Skeletal muscle satellite cell (primary cell): ENCODE measurements at regions not wholly inside any gene's neighbourhood (a gene's known extent, or its start where the extent isn't known, plus 50 kb on each side); places are given as distances from the start of the nearest gene placed in this dataset.

ENCODE experiments used
- H3K27me3 ChIP-seq: 2 replicates; pipeline ENCODE4 v1.7.0; 2013; ENCODE audit warnings: low read length; ENCODE audit not compliant: control insufficient read depth, insufficient read depth
- H3K36me3 ChIP-seq: 2 replicates; pipeline ENCODE4 v1.7.0; 2013; ENCODE audit warnings: mild to moderate bottlenecking, control low read depth, low read length; ENCODE audit not compliant: insufficient read depth
- H3K4me1 ChIP-seq: 2 replicates; pipeline ENCODE4 v1.7.0; 2013; ENCODE audit warnings: low read length; ENCODE audit not compliant: control insufficient read depth, insufficient read depth
- H3K4me2 ChIP-seq: 2 replicates; pipeline ENCODE4 v1.7.0; 2013; ENCODE audit warnings: mild to moderate bottlenecking, low read length
- H3K4me3 ChIP-seq: 2 replicates; pipeline ENCODE4 v1.7.0; 2013; ENCODE audit warnings: low read length
- H3K9ac ChIP-seq: 2 replicates; pipeline ENCODE4 v1.7.0; 2013; ENCODE audit warnings: mild to moderate bottlenecking, low read depth, low read length, moderate library complexity
- H3K9me3 ChIP-seq: replicated peaks from 2 replicates; pipeline ENCODE4 v1.7.0; 2013; ENCODE audit warnings: mild to moderate bottlenecking, control low read depth, low read length

- Histone ChIP-seq H3K36me3 (no peaks in the 10 kb centered on the region), H3K4me1 (no peaks in the 10 kb centered on the region), H3K9me3 (no peaks in the 10 kb centered on the region), H3K4me3 (no peak overlapping the region), H3K9ac (no peak overlapping the region), H3K4me2 (no peak overlapping the region), H3K27me3 (no peaks in the 10 kb centered on the region)
Observed at GRCh38 chr14:54048736-54049135, 92.1 kb upstream of the BMP4 start.

GRCh38 chr14:54050759-54051158, 94.1 kb upstream of the BMP4 start:
- no peak overlapping the region for H3K4me3 ChIP-seq
- no peaks in the 10 kb centered on the region for H3K27me3 ChIP-seq
- no peak overlapping the region for H3K9ac ChIP-seq
- no peaks in the 10 kb centered on the region for H3K4me1 ChIP-seq
- no peaks in the 10 kb centered on the region for H3K9me3 ChIP-seq
- H3K36me3 ChIP-seq, result no peaks in the 10 kb centered on the region
- H3K4me2 ChIP-seq, result no peak overlapping the region

GRCh38 chr14:54052696-54053385, 96.2 kb upstream of the BMP4 start:
- no peaks in the 10 kb centered on the region for H3K36me3 ChIP-seq
- no peak overlapping the region for H3K9ac ChIP-seq
- H3K4me1 ChIP-seq, result no peaks in the 10 kb centered on the region
- no peaks in the 10 kb centered on the region for H3K27me3 ChIP-seq
- H3K9me3 ChIP-seq, result no peaks in the 10 kb centered on the region
- H3K4me2 ChIP-seq, result no peak overlapping the region
- no peak overlapping the region for H3K4me3 ChIP-seq

GRCh38 chr14:54053386-54053745, 96.7 kb upstream of the BMP4 start:
- no peak overlapping the region for H3K4me3 ChIP-seq
- no peak overlapping the region for H3K9ac ChIP-seq
- H3K27me3 ChIP-seq, result no peaks in the 10 kb centered on the region
- H3K4me1 ChIP-seq, result no peaks in the 10 kb centered on the region
- no peak overlapping the region for H3K4me2 ChIP-seq
- no peaks in the 10 kb centered on the region for H3K36me3 ChIP-seq
- no peaks in the 10 kb centered on the region for H3K9me3 ChIP-seq

GRCh38 chr14:54058505-54058904, 101.9 kb upstream of the BMP4 start:
- H3K4me3 ChIP-seq, result no peak overlapping the region
- no peak overlapping the region for H3K9ac ChIP-seq
- no peaks in the 10 kb centered on the region for H3K9me3 ChIP-seq
- no peaks in the 10 kb centered on the region for H3K36me3 ChIP-seq
- H3K4me1 ChIP-seq, result no peaks in the 10 kb centered on the region
- H3K4me2 ChIP-seq, result no peak overlapping the region
- H3K27me3 ChIP-seq, result no peaks in the 10 kb centered on the region

- H3K27me3 ChIP-seq, result no peaks in the 10 kb centered on the region
- H3K9me3 ChIP-seq, result no peaks in the 10 kb centered on the region
- no peak overlapping the region for H3K4me2 ChIP-seq
- H3K9ac ChIP-seq, result no peak overlapping the region
- H3K4me1 ChIP-seq, result peaks cover 4% of the 10 kb centered on the region
- H3K4me3 ChIP-seq, result no peak overlapping the region
- no peaks in the 10 kb centered on the region for H3K36me3 ChIP-seq
Observed at GRCh38 chr14:54083549-54084239, 127.1 kb upstream of the BMP4 start.

- H3K4me2 ChIP-seq, result no peak overlapping the region
- H3K9me3 ChIP-seq, result no peaks in the 10 kb centered on the region
- H3K9ac ChIP-seq, result no peak overlapping the region
- H3K27me3 ChIP-seq, result no peaks in the 10 kb centered on the region
- no peaks in the 10 kb centered on the region for H3K36me3 ChIP-seq
- H3K4me1 ChIP-seq, result peaks cover 4% of the 10 kb centered on the region
- no peak overlapping the region for H3K4me3 ChIP-seq
Observed at GRCh38 chr14:54085232-54085761, 128.7 kb upstream of the BMP4 start.

- Histone ChIP-seq H3K4me2 (no peak overlapping the region), H3K4me1 (peaks cover 4% of the 10 kb centered on the region), H3K27me3 (no peaks in the 10 kb centered on the region), H3K4me3 (no peak overlapping the region), H3K9me3 (no peaks in the 10 kb centered on the region), H3K9ac (no peak overlapping the region), H3K36me3 (no peaks in the 10 kb centered on the region)
Observed at GRCh38 chr14:54085841-54086240, 129.2 kb upstream of the BMP4 start.

GRCh38 chr14:54086767-54087166, 130.1 kb upstream of the BMP4 start:
- H3K9ac ChIP-seq, result no peak overlapping the region
- H3K4me2 ChIP-seq, result no peak overlapping the region
- no peaks in the 10 kb centered on the region for H3K27me3 ChIP-seq
- no peak overlapping the region for H3K4me3 ChIP-seq
- no peaks in the 10 kb centered on the region for H3K9me3 ChIP-seq
- peaks cover 4% of the 10 kb centered on the region for H3K4me1 ChIP-seq
- H3K36me3 ChIP-seq, result no peaks in the 10 kb centered on the region

GRCh38 chr14:54087376-54087775, 130.8 kb upstream of the BMP4 start:
- Histone ChIP-seq H3K36me3 (no peaks in the 10 kb centered on the region), H3K9ac (no peak overlapping the region), H3K4me2 (no peak overlapping the region), H3K4me1 (peaks cover 4% of the 10 kb centered on the region), H3K27me3 (no peaks in the 10 kb centered on the region), H3K9me3 (no peaks in the 10 kb centered on the region), H3K4me3 (no peak overlapping the region)

- Histone ChIP-seq H3K4me3 (no peak overlapping the region), H3K4me2 (no peak overlapping the region), H3K4me1 (peaks cover 4% of the 10 kb centered on the region), H3K36me3 (no peaks in the 10 kb centered on the region), H3K27me3 (no peaks in the 10 kb centered on the region), H3K9me3 (no peaks in the 10 kb centered on the region), H3K9ac (no peak overlapping the region)
Observed at GRCh38 chr14:54088271-54088670, 131.6 kb upstream of the BMP4 start.

- peaks cover 4% of the 10 kb centered on the region for H3K4me1 ChIP-seq
- no peaks in the 10 kb centered on the region for H3K36me3 ChIP-seq
Observed at GRCh38 chr14:54090274-54090673, 133.6 kb upstream of the BMP4 start.

More at GRCh38 chr14:54090274-54090673, 133.6 kb upstream of the BMP4 start:
- Histone ChIP-seq H3K9me3 (peaks cover 3% of the 10 kb centered on the region), H3K9ac (no peak overlapping the region), H3K4me2 (no peak overlapping the region), H3K27me3 (no peaks in the 10 kb centered on the region), H3K4me3 (no peak overlapping the region)
